ENCODE measurements at regions not wholly inside any gene's neighbourhood (a gene's known extent, or its start where the extent isn't known, plus 50 kb on each side); places are given as distances from the start of the nearest gene placed in this dataset.

DNA sequence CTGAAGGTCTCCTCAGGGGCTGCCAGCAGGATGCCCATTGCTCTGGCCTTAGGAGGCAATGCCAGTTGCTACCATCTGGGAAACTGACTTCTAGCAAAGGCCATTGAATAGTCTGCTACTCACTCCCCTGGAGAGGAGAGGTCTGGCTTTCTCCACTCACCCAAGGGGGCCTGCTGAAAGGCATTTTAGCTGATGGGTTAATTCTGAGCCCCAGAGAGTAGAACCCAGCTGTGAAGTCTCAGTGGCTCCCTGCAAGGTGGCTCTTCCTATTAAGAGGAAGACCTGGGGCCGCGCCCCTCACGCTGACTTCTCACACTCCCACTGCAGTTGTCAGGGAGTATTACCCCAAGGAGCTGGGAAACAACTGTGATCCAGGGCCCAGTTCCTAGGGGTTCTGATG lies 213.3 kb upstream of the GALNT2 start:
- TF ChIP-seq EZH2 (IDR thresholded peaks at IDR 0.05; ENCODE audit: borderline replicate concordance, insufficient read depth, low read length, poor library complexity, severe bottlenecking): no peak
- TF ChIP-seq CTCF (IDR thresholded peaks at IDR 0.05; ENCODE audit: poor library complexity, severe bottlenecking): no peak
- TF ChIP-seq TAF1 (IDR thresholded peaks at IDR 0.05; ENCODE audit: low read depth): no peak
- no peak for TF ChIP-seq SMC3 (conservative IDR thresholded peaks at IDR 0.05; ENCODE audit: poor library complexity)
- TF ChIP-seq REST (IDR thresholded peaks at IDR 0.05; ENCODE audit: borderline replicate concordance): no peak
- no peak for TF ChIP-seq EP300 (conservative IDR thresholded peaks at IDR 0.05; ENCODE audit: poor library complexity, severe bottlenecking)
